ENCODE measurements at regions not wholly inside any gene's neighbourhood (a gene's known extent, or its start where the extent isn't known, plus 50 kb on each side); places are given as distances from the start of the nearest gene placed in this dataset.

- Mint-ChIP-seq H3K4me1 (no peaks in the 10 kb centered on the region), H3K27me3 (peaks cover 4% of the 10 kb centered on the region), H3K9me3 (peaks cover 6% of the 10 kb centered on the region), H3K36me3 (no peaks in the 10 kb centered on the region), H3K27ac (no peak overlapping the region), H3K4me3 (no peak overlapping the region)
- DNase-seq = no peak
These were observed 224.4 kb upstream of the ATP11B start for GRCh38 chr3:182568876-182569275.

GRCh38 chr3:182570946-182571594, 222.2 kb upstream of the ATP11B start:
- Mint-ChIP-seq H3K9me3 (peaks cover 11% of the 10 kb centered on the region), H3K27me3 (peaks cover 4% of the 10 kb centered on the region), H3K4me1 (peaks cover 1% of the 10 kb centered on the region), H3K27ac (no peak overlapping the region), H3K4me3 (no peak overlapping the region), H3K36me3 (no peaks in the 10 kb centered on the region)
- DNase-seq = no peak

GRCh38 chr3:182575941-182576340, 217.4 kb upstream of the ATP11B start:
- no peaks in the 10 kb centered on the region for H3K36me3 Mint-ChIP-seq
- no peak overlapping the region for H3K4me3 Mint-ChIP-seq
- H3K27ac Mint-ChIP-seq = no peak overlapping the region
- peaks cover 3% of the 10 kb centered on the region for H3K27me3 Mint-ChIP-seq
- H3K4me1 Mint-ChIP-seq = peaks cover 1% of the 10 kb centered on the region
- H3K9me3 Mint-ChIP-seq = peaks cover 15% of the 10 kb centered on the region
- no peak for DNase-seq

- no peaks in the 10 kb centered on the region for H3K9me3 Mint-ChIP-seq
- DNase-seq = no peak
- H3K4me3 Mint-ChIP-seq = no peak overlapping the region
- H3K27me3 Mint-ChIP-seq = peaks cover 3% of the 10 kb centered on the region
- no peaks in the 10 kb centered on the region for H3K36me3 Mint-ChIP-seq
- H3K4me1 Mint-ChIP-seq = no peaks in the 10 kb centered on the region
- no peak overlapping the region for H3K27ac Mint-ChIP-seq
These were observed 209.8 kb upstream of the ATP11B start for GRCh38 chr3:182583545-182583944.

GRCh38 chr3:182585532-182586150, 207.7 kb upstream of the ATP11B start:
- H3K27ac Mint-ChIP-seq = no peak overlapping the region
- peaks cover 1% of the 10 kb centered on the region for H3K9me3 Mint-ChIP-seq
- no peaks in the 10 kb centered on the region for H3K4me1 Mint-ChIP-seq
- no peak overlapping the region for H3K4me3 Mint-ChIP-seq
- H3K27me3 Mint-ChIP-seq = peaks cover 2% of the 10 kb centered on the region
- H3K36me3 Mint-ChIP-seq = no peaks in the 10 kb centered on the region
- DNase-seq = no peak

GRCh38 chr3:182592747-182593146, 200.6 kb upstream of the ATP11B start:
- Mint-ChIP-seq H3K4me3 (no peak overlapping the region), H3K36me3 (no peaks in the 10 kb centered on the region), H3K9me3 (peaks cover 1% of the 10 kb centered on the region), H3K4me1 (no peaks in the 10 kb centered on the region), H3K27ac (no peak overlapping the region), H3K27me3 (no peaks in the 10 kb centered on the region)
- DNase-seq = no peak

GRCh38 chr3:182596676-182597410, 196.5 kb upstream of the ATP11B start:
- Mint-ChIP-seq H3K4me3 (no peak overlapping the region), H3K27ac (no peak overlapping the region), H3K36me3 (no peaks in the 10 kb centered on the region), H3K4me1 (no peaks in the 10 kb centered on the region), H3K27me3 (no peaks in the 10 kb centered on the region), H3K9me3 (no peaks in the 10 kb centered on the region)
- DNase-seq = no peak

GRCh38 chr3:182597621-182598041, 195.7 kb upstream of the ATP11B start:
- Mint-ChIP-seq H3K4me3 (no peak overlapping the region), H3K4me1 (no peaks in the 10 kb centered on the region), H3K36me3 (no peaks in the 10 kb centered on the region), H3K9me3 (no peaks in the 10 kb centered on the region), H3K27me3 (no peaks in the 10 kb centered on the region), H3K27ac (no peak overlapping the region)
- DNase-seq = no peak

GRCh38 chr3:182601597-182601996, 191.7 kb upstream of the ATP11B start:
- H3K4me1 Mint-ChIP-seq = no peaks in the 10 kb centered on the region
- H3K9me3 Mint-ChIP-seq = no peaks in the 10 kb centered on the region
- H3K4me3 Mint-ChIP-seq = no peak overlapping the region
- no peaks in the 10 kb centered on the region for H3K27me3 Mint-ChIP-seq
- H3K27ac Mint-ChIP-seq = no peak overlapping the region
- DNase-seq = no peak
- no peaks in the 10 kb centered on the region for H3K36me3 Mint-ChIP-seq

GRCh38 chr3:182603501-182603900, 189.8 kb upstream of the ATP11B start:
- Mint-ChIP-seq H3K4me1 (no peaks in the 10 kb centered on the region), H3K27me3 (no peaks in the 10 kb centered on the region), H3K9me3 (no peaks in the 10 kb centered on the region), H3K36me3 (no peaks in the 10 kb centered on the region), H3K27ac (no peak overlapping the region), H3K4me3 (no peak overlapping the region)
- DNase-seq = no peak

- DNase-seq = no peak
- no peak overlapping the region for H3K27ac Mint-ChIP-seq
These were observed 187.3 kb upstream of the ATP11B start for GRCh38 chr3:182605882-182606611.

GRCh38 chr3:182606905-182607504, 186.3 kb upstream of the ATP11B start:
- Mint-ChIP-seq H3K4me1 (no peaks in the 10 kb centered on the region), H3K36me3 (no peaks in the 10 kb centered on the region)

More at GRCh38 chr3:182605882-182606611, 187.3 kb upstream of the ATP11B start:
- Mint-ChIP-seq H3K36me3 (no peaks in the 10 kb centered on the region), H3K4me1 (no peaks in the 10 kb centered on the region), H3K27me3 (no peaks in the 10 kb centered on the region), H3K4me3 (no peak overlapping the region), H3K9me3 (no peaks in the 10 kb centered on the region)

GRCh38 chr3:182608832-182609231, 184.5 kb upstream of the ATP11B start:
- Mint-ChIP-seq H3K36me3 (no peaks in the 10 kb centered on the region), H3K9me3 (no peaks in the 10 kb centered on the region), H3K27ac (no peak overlapping the region), H3K4me1 (no peaks in the 10 kb centered on the region), H3K27me3 (peaks cover 9% of the 10 kb centered on the region), H3K4me3 (no peak overlapping the region)
- no peak for DNase-seq

More at GRCh38 chr3:182606905-182607504, 186.3 kb upstream of the ATP11B start:
- H3K27me3 Mint-ChIP-seq = peaks cover 2% of the 10 kb centered on the region
- no peak for DNase-seq
- H3K27ac Mint-ChIP-seq = no peak overlapping the region
- no peaks in the 10 kb centered on the region for H3K9me3 Mint-ChIP-seq
- no peak overlapping the region for H3K4me3 Mint-ChIP-seq

GRCh38 chr3:182609575-182610156, 183.6 kb upstream of the ATP11B start:
- Mint-ChIP-seq H3K9me3 (no peaks in the 10 kb centered on the region), H3K4me1 (no peaks in the 10 kb centered on the region), H3K27ac (no peak overlapping the region), H3K27me3 (peaks cover 9% of the 10 kb centered on the region), H3K36me3 (no peaks in the 10 kb centered on the region), H3K4me3 (no peak overlapping the region)
- no peak for DNase-seq

Measured in activated naive CD8-positive, alpha-beta T cell treated with anti-CD3 and anti-CD28 coated beads for 36 hours (primary cell).